ENCODE measurements at regions not wholly inside any gene's neighbourhood (a gene's known extent, or its start where the extent isn't known, plus 50 kb on each side); places are given as distances from the start of the nearest gene placed in this dataset.

GRCh38 chr3:25144430-25144829, 283.6 kb upstream of the RARB start:
- H3K4me3 ChIP-seq (ENCODE audit: low read depth, low read length) = no peak overlapping the region
- DNase-seq (ENCODE audit: low read depth) = peak; percentile 4
- TF ChIP-seq, protein P1, sequence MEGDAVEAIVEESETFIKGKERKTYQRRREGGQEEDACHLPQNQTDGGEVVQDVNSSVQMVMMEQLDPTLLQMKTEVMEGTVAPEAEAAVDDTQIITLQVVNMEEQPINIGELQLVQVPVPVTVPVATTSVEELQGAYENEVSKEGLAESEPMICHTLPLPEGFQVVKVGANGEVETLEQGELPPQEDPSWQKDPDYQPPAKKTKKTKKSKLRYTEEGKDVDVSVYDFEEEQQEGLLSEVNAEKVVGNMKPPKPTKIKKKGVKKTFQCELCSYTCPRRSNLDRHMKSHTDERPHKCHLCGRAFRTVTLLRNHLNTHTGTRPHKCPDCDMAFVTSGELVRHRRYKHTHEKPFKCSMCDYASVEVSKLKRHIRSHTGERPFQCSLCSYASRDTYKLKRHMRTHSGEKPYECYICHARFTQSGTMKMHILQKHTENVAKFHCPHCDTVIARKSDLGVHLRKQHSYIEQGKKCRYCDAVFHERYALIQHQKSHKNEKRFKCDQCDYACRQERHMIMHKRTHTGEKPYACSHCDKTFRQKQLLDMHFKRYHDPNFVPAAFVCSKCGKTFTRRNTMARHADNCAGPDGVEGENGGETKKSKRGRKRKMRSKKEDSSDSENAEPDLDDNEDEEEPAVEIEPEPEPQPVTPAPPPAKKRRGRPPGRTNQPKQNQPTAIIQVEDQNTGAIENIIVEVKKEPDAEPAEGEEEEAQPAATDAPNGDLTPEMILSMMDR (IDR thresholded peaks at IDR 0.05; ENCODE audit: insufficient read depth, low read length) = no peak

DNA sequence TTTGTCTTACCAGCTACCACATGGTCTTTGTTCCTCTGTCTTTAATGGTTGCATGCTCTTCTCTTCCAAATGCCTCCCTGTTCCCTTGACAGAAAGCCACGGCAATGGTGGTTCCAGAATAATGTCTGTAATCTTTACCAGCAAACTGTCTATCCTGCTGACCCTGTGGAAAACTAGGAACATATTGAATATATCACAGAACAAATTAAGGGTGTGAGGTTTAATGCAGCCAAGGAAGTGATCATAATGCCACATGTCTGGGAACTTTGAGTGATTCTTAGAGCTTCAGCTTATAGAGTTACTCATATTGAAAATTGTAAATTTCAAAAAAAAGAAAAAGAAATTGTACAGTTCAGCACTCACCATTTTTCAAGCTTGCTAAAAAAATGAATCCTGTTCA, 282.9 kb upstream of the RARB start:
- DNase-seq (ENCODE audit: low read depth) = no peak
- TF ChIP-seq, protein P1 (IDR thresholded peaks at IDR 0.05; ENCODE audit: insufficient read depth, low read length) = no peak
- H3K4me3 ChIP-seq (ENCODE audit: low read depth, low read length) = no peak overlapping the region

DNA sequence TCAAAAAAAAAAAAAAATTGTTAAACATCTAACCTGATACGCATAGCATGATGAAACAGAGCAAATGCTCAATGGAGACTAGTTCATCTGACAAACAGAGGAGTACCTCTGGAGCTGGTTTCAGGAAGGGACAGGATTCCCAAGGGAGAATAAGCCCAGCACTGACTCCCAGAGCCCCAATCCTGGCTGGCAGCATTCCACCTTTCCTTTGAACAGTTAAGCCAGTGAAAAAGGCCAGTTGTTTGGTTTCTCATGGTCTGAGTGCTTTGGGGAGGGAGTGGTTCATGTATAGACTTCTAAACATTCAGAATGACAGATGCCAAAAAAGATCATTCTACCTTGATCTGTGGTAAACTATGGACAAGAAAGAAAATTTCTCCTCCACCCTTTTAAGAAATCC, 277.9 kb upstream of the RARB start:
- no peak for DNase-seq (ENCODE audit: low read depth)
- TF ChIP-seq, protein P1 (IDR thresholded peaks at IDR 0.05; ENCODE audit: insufficient read depth, low read length) = no peak
- H3K4me3 ChIP-seq (ENCODE audit: low read depth, low read length) = no peak overlapping the region

DNA sequence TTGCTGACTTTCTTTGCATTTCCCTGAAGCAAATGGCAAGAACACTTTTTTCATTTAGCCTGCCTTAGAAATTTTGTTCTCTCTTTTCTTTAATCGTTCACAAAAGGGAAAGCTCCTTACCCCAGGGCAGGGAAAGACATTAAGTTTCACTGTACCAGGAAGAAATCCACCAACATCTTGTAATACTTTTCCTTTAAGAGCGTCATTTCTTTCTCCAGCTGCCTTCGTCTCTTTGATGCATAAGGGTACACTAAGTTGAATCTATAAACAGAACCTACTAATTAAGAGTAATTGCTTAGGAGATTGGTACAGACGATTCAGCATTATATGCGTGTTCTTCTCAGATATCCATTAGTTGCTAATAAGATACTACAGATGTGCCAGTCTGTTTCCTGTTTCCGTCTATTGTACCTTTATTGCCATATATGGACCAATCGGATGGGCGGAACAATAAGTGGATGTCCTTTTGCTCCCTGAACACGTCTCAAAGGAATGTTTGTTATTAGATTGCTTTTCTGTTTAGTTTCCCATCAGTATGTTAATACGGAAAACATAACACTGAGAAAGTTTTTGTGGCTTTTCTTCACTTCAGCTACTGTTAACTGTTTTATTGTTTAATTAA, 276.7 kb upstream of the RARB start:
- TF ChIP-seq, protein P1 (IDR thresholded peaks at IDR 0.05; ENCODE audit: insufficient read depth, low read length) = no peak
- no peak overlapping the region for H3K4me3 ChIP-seq (ENCODE audit: low read depth, low read length)
- no peak for DNase-seq (ENCODE audit: low read depth)

DNA sequence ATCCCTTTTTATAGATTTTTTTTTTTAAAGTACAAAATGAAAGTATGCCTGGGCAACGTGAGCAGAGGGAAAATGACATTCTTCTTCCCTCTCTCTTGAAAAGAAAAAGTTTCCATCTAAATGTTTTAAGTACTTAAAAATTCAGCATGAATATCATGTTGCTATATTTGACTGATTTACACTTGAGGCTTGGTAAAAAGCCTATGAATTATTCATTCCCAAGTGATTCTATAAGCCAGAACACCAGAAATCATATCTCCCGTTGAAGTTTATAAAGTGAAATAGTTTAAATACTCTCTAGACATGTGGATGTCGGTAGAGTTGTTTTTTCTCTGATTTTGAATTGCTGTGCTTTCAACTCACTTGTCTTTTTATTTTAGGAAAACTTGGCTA, 276.2 kb upstream of the RARB start:
- H3K4me3 ChIP-seq (ENCODE audit: low read depth, low read length) = no peak overlapping the region
- TF ChIP-seq, protein P1 (IDR thresholded peaks at IDR 0.05; ENCODE audit: insufficient read depth, low read length) = no peak
- DNase-seq (ENCODE audit: low read depth) = no peak

DNA sequence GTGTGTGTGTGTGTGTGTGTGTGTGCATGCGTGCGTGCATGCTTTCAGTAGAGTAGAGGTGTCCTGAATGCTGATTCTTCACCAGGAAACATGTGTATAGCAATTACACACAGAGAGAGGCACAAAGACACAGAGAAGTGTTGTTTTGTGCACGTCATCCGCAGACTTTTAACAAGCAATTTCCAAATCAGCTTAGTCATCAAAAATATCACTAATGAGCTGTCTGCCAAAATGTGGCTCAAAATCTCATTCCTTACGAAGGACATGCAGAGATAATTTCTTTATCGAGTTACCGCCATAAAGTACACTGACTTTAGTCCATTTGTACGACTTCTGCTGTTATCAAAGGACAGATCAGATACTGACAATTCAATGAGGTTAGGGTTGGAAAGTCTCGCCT, 274.9 kb upstream of the RARB start:
- DNase-seq (ENCODE audit: low read depth) = no peak
- TF ChIP-seq, protein P1 (IDR thresholded peaks at IDR 0.05; ENCODE audit: insufficient read depth, low read length) = no peak
- H3K4me3 ChIP-seq (ENCODE audit: low read depth, low read length) = no peak overlapping the region

DNA sequence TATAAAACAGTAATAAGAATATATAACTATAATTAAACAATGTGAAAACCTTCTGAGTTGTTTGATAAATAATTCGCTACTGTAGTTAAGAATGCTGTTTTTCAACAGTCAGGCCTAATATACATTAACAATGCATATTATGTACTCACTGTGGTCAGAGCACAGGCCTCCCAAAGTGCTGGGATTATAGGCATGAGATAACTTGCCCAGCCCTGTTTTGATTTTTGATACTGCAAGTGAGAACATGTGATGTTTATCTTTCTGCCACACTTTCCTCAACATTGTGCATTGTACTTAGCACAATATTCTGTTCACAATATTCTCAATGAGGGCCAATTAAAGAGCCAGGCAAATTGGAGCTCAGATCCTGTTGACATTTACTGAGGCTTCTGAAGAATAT, 274.5 kb upstream of the RARB start:
- DNase-seq (ENCODE audit: low read depth) = no peak
- TF ChIP-seq, protein P1 (IDR thresholded peaks at IDR 0.05; ENCODE audit: insufficient read depth, low read length) = no peak
- no peak overlapping the region for H3K4me3 ChIP-seq (ENCODE audit: low read depth, low read length)
